GM23338 (cell line): ENCODE measurements at regions not wholly inside any gene's neighbourhood (a gene's known extent, or its start where the extent isn't known, plus 50 kb on each side); places are given as distances from the start of the nearest gene placed in this dataset.

Experiments
- ATAC-seq: fragments of 200-7000 bp; cut with Tn5 transposase; 3 replicates; pipeline ENCODE4 v1.9.1; 2020
- DNase-seq: peaks from one replicate; pipeline ENCODE4 v3.0.0-alpha.2; 2015; ENCODE audit warnings: low spot score
- H2AFZ ChIP-seq: fragments of 200-600 bp; sonication (generic); 2 replicates; pipeline ENCODE4 v1.8.0; 2016; ENCODE audit warnings: antibody characterized with exemption, mild to moderate bottlenecking, moderate library complexity
- H3F3A ChIP-seq: fragments of 200-600 bp; sonication (generic); replicated peaks from 2 replicates; pipeline ENCODE4 v1.8.0; 2017; ENCODE audit warnings: antibody characterized with exemption, mixed run types, low read depth
- H3K27ac ChIP-seq: fragments of 200-600 bp; sonication (generic); 2 replicates; pipeline ENCODE4 v1.6.1; 2016; ENCODE audit warnings: low read depth
- H3K27me3 ChIP-seq: fragments of 200-600 bp; sonication (generic); 2 replicates; pipeline ENCODE4 v1.8.0; 2016; ENCODE audit warnings: mild to moderate bottlenecking, mixed run types, moderate library complexity; ENCODE audit not compliant: insufficient read depth
- H3K36me3 ChIP-seq: fragments of 200-600 bp; sonication (generic); 2 replicates; pipeline ENCODE4 v1.8.0; 2016; ENCODE audit warnings: mild to moderate bottlenecking; ENCODE audit not compliant: insufficient read depth
- H3K4me1 ChIP-seq: fragments of 200-600 bp; sonication (generic); 2 replicates; pipeline ENCODE4 v1.8.0; 2016; ENCODE audit warnings: mild to moderate bottlenecking, moderate library complexity; ENCODE audit not compliant: insufficient read depth
- H3K4me2 ChIP-seq: fragments of 200-600 bp; sonication (generic); 2 replicates; pipeline ENCODE4 v1.7.1; 2017; ENCODE audit warnings: mixed run types
- H3K4me3 ChIP-seq: fragments of 200-600 bp; sonication (generic); 2 replicates; pipeline ENCODE4 v1.6.1; 2016; ENCODE audit warnings: mixed run types
- H3K79me2 ChIP-seq: fragments of 200-600 bp; sonication (generic); replicated peaks from 2 replicates; pipeline ENCODE4 v1.8.0; 2017; ENCODE audit warnings: mild to moderate bottlenecking; ENCODE audit not compliant: insufficient read depth
- H3K9me2 ChIP-seq: fragments of 200-600 bp; sonication (generic); 2 replicates; pipeline ENCODE4 v1.8.0; 2017; ENCODE audit not compliant: insufficient read depth
- H4K20me1 ChIP-seq: fragments of 200-600 bp; sonication (generic); replicated peaks from 2 replicates; pipeline ENCODE4 v1.8.0; 2017; ENCODE audit warnings: mild to moderate bottlenecking; ENCODE audit not compliant: insufficient read depth
- H3K27ac Mint-ChIP-seq: 2 replicates; pipeline ENCODE4 v1.8.0; 2020; ENCODE audit warnings: inconsistent platforms, mild to moderate bottlenecking, moderate library complexity, mixed read lengths
- H3K27me3 Mint-ChIP-seq: 3 replicates; pipeline ENCODE4 v1.8.0; 2022; ENCODE audit warnings: low read depth, mild to moderate bottlenecking, moderate library complexity, mixed read lengths, inconsistent platforms; ENCODE audit not compliant: insufficient read depth, poor library complexity
- H3K36me3 Mint-ChIP-seq: 3 replicates; pipeline ENCODE4 v1.8.0; 2021; ENCODE audit warnings: low read depth, mild to moderate bottlenecking, inconsistent platforms, moderate library complexity, mixed read lengths
- H3K4me1 Mint-ChIP-seq: 3 replicates; pipeline ENCODE4 v1.8.0; 2020; ENCODE audit warnings: mild to moderate bottlenecking, inconsistent platforms, mixed read lengths
- H3K4me3 Mint-ChIP-seq: 3 replicates; pipeline ENCODE4 v1.8.0; 2021; ENCODE audit warnings: moderate library complexity, mild to moderate bottlenecking, inconsistent platforms, mixed read lengths
- H3K9me3 Mint-ChIP-seq: 3 replicates; pipeline ENCODE4 v1.8.0; 2020; ENCODE audit warnings: moderate library complexity, mild to moderate bottlenecking, inconsistent platforms, mixed read lengths
- CREB1 ChIP-seq: fragments of 250-450 bp; sonication (Bioruptor Pico); IDR thresholded peaks from 2 replicates; pipeline ENCODE4 v1.5.0; 2020; ENCODE audit warnings: low read depth, mild to moderate bottlenecking, moderate library complexity
- CTCF ChIP-seq, 2 experiments: fragments of 200-600 bp in 1 of 2; sonication (generic) in 1 of 2; conservative IDR thresholded peaks; 2 replicates each; pipeline versions ENCODE4 v1.5.1 to v1.6.1; 2016 to 2017; ENCODE audit warnings: antibody characterized with exemption in 2 of 2, low read depth in 2 of 2, mild to moderate bottlenecking in 2 of 2, moderate library complexity in 1 of 2
- EZH2 ChIP-seq: fragments of 200-600 bp; sonication (generic); IDR thresholded peaks from one replicate; pipeline ENCODE4 v1.8.0; 2017; ENCODE audit warnings: antibody characterized with exemption, mild to moderate bottlenecking, low read depth; ENCODE audit not compliant: unreplicated experiment
- EZH2phosphoT487 ChIP-seq: fragments of 200-600 bp; sonication (generic); IDR thresholded peaks from one replicate; pipeline ENCODE4 v1.8.1; 2018; ENCODE audit warnings: antibody characterized with exemption; ENCODE audit not compliant: unreplicated experiment
- JUNB ChIP-seq: IDR thresholded peaks from one replicate; pipeline ENCODE4 v1.6.1; 2016; ENCODE audit warnings: antibody characterized with exemption; ENCODE audit not compliant: unreplicated experiment
- POLR2AphosphoS5 ChIP-seq: IDR thresholded peaks from 2 replicates; pipeline ENCODE4 v1.6.1; 2016; ENCODE audit warnings: antibody characterized with exemption, low read depth
- REST ChIP-seq: IDR thresholded peaks from one replicate; pipeline ENCODE4 v1.6.1; 2018; ENCODE audit warnings: antibody characterized with exemption; ENCODE audit not compliant: unreplicated experiment
- STAT1 ChIP-seq: IDR thresholded peaks from one replicate; pipeline ENCODE4 v1.6.1; 2016; ENCODE audit warnings: antibody characterized with exemption; ENCODE audit not compliant: unreplicated experiment
- ZNF114 ChIP-seq: fragments of 250-450 bp; sonication (Bioruptor Pico); IDR thresholded peaks from 2 replicates; pipeline ENCODE4 v1.5.0; 2020; ENCODE audit warnings: mild to moderate bottlenecking, moderate library complexity
- ZNF331 ChIP-seq: fragments of 250-450 bp; sonication (Bioruptor Pico); IDR thresholded peaks from 2 replicates; pipeline ENCODE4 v1.5.0; 2020; ENCODE audit warnings: low read depth, mild to moderate bottlenecking, moderate library complexity
- ZNF462 ChIP-seq: fragments of 250-450 bp; sonication (Bioruptor Pico); IDR thresholded peaks from 2 replicates; pipeline ENCODE4 v1.5.0; 2020; ENCODE audit warnings: mild to moderate bottlenecking, moderate library complexity

GRCh38 chr4:100789991-100790390, 272.2 kb upstream of the EMCN start (continued):
- TF ChIP-seq ZNF462 (no peak), EZH2 (no peak), REST (no peak), EZH2phosphoT487 (no peak)

- Histone ChIP-seq H3K79me2 (no peaks in the 10 kb centered on the region), H3K4me2 (no peak overlapping the region), H3K4me3 (no peak overlapping the region), H3K9me2 (no peaks in the 10 kb centered on the region), H3K36me3 (no peaks in the 10 kb centered on the region), H3K27me3 (no peaks in the 10 kb centered on the region), H3F3A (no peaks in the 10 kb centered on the region), H3K4me1 (no peaks in the 10 kb centered on the region), H2AFZ (no peak overlapping the region), H3K27ac (no peak overlapping the region), H4K20me1 (no peaks in the 10 kb centered on the region)
- no peak overlapping the region for H3K4me3 Mint-ChIP-seq
- H3K27me3 Mint-ChIP-seq = no peaks in the 10 kb centered on the region
- H3K27ac Mint-ChIP-seq = no peak overlapping the region
- H3K4me1 Mint-ChIP-seq = peaks cover 10% of the 10 kb centered on the region
- no peak for DNase-seq
- no peak for ATAC-seq
- no peaks in the 10 kb centered on the region for H3K36me3 Mint-ChIP-seq
- H3K9me3 Mint-ChIP-seq = no peaks in the 10 kb centered on the region
- TF ChIP-seq ZNF331 (CRISPR knock-in tag) (no peak), REST (no peak), JUNB (no peak), EZH2phosphoT487 (no peak), POLR2AphosphoS5 (no peak), ZNF114 (CRISPR knock-in tag) (no peak), CREB1 (CRISPR knock-in tag) (no peak), CTCF (conservative IDR thresholded peaks at IDR 0.05; ENCODE audit: low read depth in 2 of 2) (no peak), STAT1 (no peak), EZH2 (no peak)
Measured at GRCh38 chr4:100786481-100786880, 268.7 kb upstream of the EMCN start.
